Endothelial cell of umbilical vein (primary cell): ENCODE measurements at regions not wholly inside any gene's neighbourhood (a gene's known extent, or its start where the extent isn't known, plus 50 kb on each side); places are given as distances from the start of the nearest gene placed in this dataset.

Experiments
- BruUV-seq: library from RNA; stranded (reverse); fragments of 400-500 nt; replicated peaks from 2 replicates; lab custom pipeline; 2021; lab: Mats Ljungman, UMichigan
- CTCF ChIA-PET: fragments of 300-600, 350-600 bp; sonication (Branson Sonifier 250); formaldehyde crosslinking; loops from one replicate; lab custom pipeline; 2021; ENCODE audit warnings: antibody characterized with exemption, inconsistent platforms; lab: Charles Lee
- POLR2A ChIA-PET: fragments of 300-600, 350-600 bp; sonication (Branson Sonifier 250); formaldehyde crosslinking; loops from one replicate; lab custom pipeline; 2021; ENCODE audit warnings: antibody characterized with exemption, inconsistent platforms; lab: Charles Lee
- DNase-seq: peaks from one replicate; pipeline ENCODE4 v3.0.0-alpha.2; 2011; ENCODE audit warnings: low read depth, low spot score
- FAIRE-seq: peaks from 2 replicates; lab custom pipeline; 2011; peaks lifted over from hg19 to GRCh38; lab: Jason Lieb, UNC
- H2AFZ ChIP-seq: 2 replicates; pipeline ENCODE4 v1.6.0; 2012; ENCODE audit warnings: low read depth, low read length, control low read depth, inconsistent platforms
- H3K27ac ChIP-seq: 2 replicates; pipeline ENCODE4 v1.5.1; 2011; ENCODE audit warnings: low read depth, mild to moderate bottlenecking, control low read depth, low read length, moderate library complexity; ENCODE audit not compliant: insufficient read depth
- H3K27me3 ChIP-seq, 2 experiments: 2 replicates each; pipeline versions ENCODE4 v1.6.0 to v1.6.1; 2011; ENCODE audit warnings: low read length in 2 of 2, mixed read lengths in 1 of 2; ENCODE audit not compliant: control insufficient read depth in 2 of 2, insufficient read depth in 2 of 2
- H3K36me3 ChIP-seq, 2 experiments: 2 replicates in 1 of 2; 3 replicates in 1 of 2; pipeline ENCODE4 v1.5.1; 2011; ENCODE audit warnings: low read length in 2 of 2, mild to moderate bottlenecking in 1 of 2, moderate library complexity in 1 of 2; ENCODE audit not compliant: control insufficient read depth in 2 of 2, insufficient read depth in 2 of 2; ENCODE audit errors: extremely low read depth in 1 of 2
- H3K4me1 ChIP-seq: 3 replicates; pipeline ENCODE4 v1.5.1; 2011; ENCODE audit warnings: mild to moderate bottlenecking, low read length; ENCODE audit not compliant: control insufficient read depth, insufficient read depth; ENCODE audit errors: extremely low read depth
- H3K4me2 ChIP-seq: 2 replicates; pipeline ENCODE4 v1.6.1; 2011; ENCODE audit warnings: low read length, control low read depth, mixed read lengths; ENCODE audit not compliant: insufficient read depth
- H3K4me3 ChIP-seq, 3 experiments: fragments of 200-600 bp in 1 of 3; sonication (generic), shearing (Covaris generic) in 1 of 3; replicated peaks in 1 of 3; 2 replicates each; pipeline ENCODE4 v1.5.1; 2011 to 2016; ENCODE audit warnings: control low read depth in 3 of 3, low read length in 3 of 3, mild to moderate bottlenecking in 2 of 3, inconsistent platforms in 1 of 3, low read depth in 1 of 3, moderate library complexity in 1 of 3; ENCODE audit not compliant: insufficient read depth in 1 of 3
- H3K79me2 ChIP-seq: 2 replicates; pipeline ENCODE4 v1.6.0; 2012; ENCODE audit warnings: low read length, inconsistent platforms; ENCODE audit not compliant: control insufficient read depth, insufficient read depth
- H3K9ac ChIP-seq: replicated peaks from 2 replicates; pipeline ENCODE3; 2011; ENCODE audit warnings: low read length, control low read depth; ENCODE audit not compliant: insufficient read depth; ENCODE audit errors: extremely low read depth
- H3K9me1 ChIP-seq: replicated peaks from 3 replicates; pipeline ENCODE4 v1.6.0; 2011; ENCODE audit warnings: mild to moderate bottlenecking, low read length; ENCODE audit not compliant: control insufficient read depth, insufficient read depth; ENCODE audit errors: extremely low read depth
- H3K9me3 ChIP-seq: replicated peaks from 2 replicates; pipeline ENCODE4 v1.5.1; 2012; ENCODE audit warnings: low read length, inconsistent platforms; ENCODE audit not compliant: control insufficient read depth, insufficient read depth
- H4K20me1 ChIP-seq: replicated peaks from 2 replicates; pipeline ENCODE3; 2011; ENCODE audit warnings: mild to moderate bottlenecking, low read length; ENCODE audit not compliant: control insufficient read depth, insufficient read depth; ENCODE audit errors: extremely low read depth
- CTCF ChIP-seq, 2 donors: IDR thresholded peaks; 1 replicate in 1 of 2; 2 replicates in 1 of 2; pipeline ENCODE4 v1.5.1; 2011; ENCODE audit warnings: low read length in 2 of 2, mild to moderate bottlenecking in 2 of 2, moderate library complexity in 2 of 2, control low read depth in 1 of 2, inconsistent platforms in 1 of 2, low read depth in 1 of 2; ENCODE audit not compliant: insufficient read depth in 1 of 2; ENCODE audit errors: extremely low read depth in 1 of 2
- EZH2 ChIP-seq: IDR thresholded peaks from 2 replicates; pipeline ENCODE4 v1.6.1; 2012; ENCODE audit warnings: borderline replicate concordance, low read depth, mild to moderate bottlenecking, moderate library complexity, low read length, inconsistent platforms; ENCODE audit not compliant: severe bottlenecking
- FOS ChIP-seq: IDR thresholded peaks from 2 replicates; pipeline ENCODE4 v1.6.1; 2011; ENCODE audit warnings: mild to moderate bottlenecking, low read length, moderate library complexity, borderline replicate concordance; ENCODE audit not compliant: insufficient read depth
- GATA2 ChIP-seq: IDR thresholded peaks from 2 replicates; pipeline ENCODE4 v1.7.0; 2011; ENCODE audit warnings: low read depth, mild to moderate bottlenecking, moderate library complexity, mixed read lengths, low read length; ENCODE audit not compliant: insufficient read length, insufficient read depth
- JUN ChIP-seq: IDR thresholded peaks from 2 replicates; pipeline ENCODE4 v1.6.1; 2011; ENCODE audit warnings: borderline replicate concordance, low read depth; ENCODE audit not compliant: insufficient read length, insufficient read depth
- MAX ChIP-seq: IDR thresholded peaks from 2 replicates; pipeline ENCODE4 v1.6.1; 2011; ENCODE audit not compliant: insufficient read depth, insufficient read length
- MYC ChIP-seq: IDR thresholded peaks from one replicate; pipeline ENCODE4 v1.6.1; 2011; ENCODE audit warnings: mild to moderate bottlenecking, low read depth, low read length
- POLR2A ChIP-seq: IDR thresholded peaks from 2 replicates; pipeline ENCODE4 v1.6.1; 2012; ENCODE audit warnings: low read depth, mild to moderate bottlenecking, control low read depth, low read length
- POLR2AphosphoS5 ChIP-seq: IDR thresholded peaks from 2 replicates; pipeline ENCODE4 v1.6.1; 2012; ENCODE audit warnings: low read depth, mild to moderate bottlenecking, control low read depth, low read length, moderate library complexity; ENCODE audit not compliant: insufficient read depth
- dilution Hi-C: fragments of 300-500 bp; cut with MboI; formaldehyde crosslinking; loops from one replicate; pipeline ENCODE4 v1.15.0; 2019; ENCODE audit warnings: low sequenced_read_pairs; ENCODE audit not compliant: extremely low pct_ligation_motif_present
- intact Hi-C: fragments of 100-400 bp; cut with micrococcal nuclease; formaldehyde crosslinking; loops from one replicate; pipeline ENCODE4 v1.10.0; 2022

- no peak overlapping the region for H3K4me2 ChIP-seq
- CTCF ChIA-PET = no interaction called here
- no peaks in the 10 kb centered on the region for H4K20me1 ChIP-seq
- no peaks in the 10 kb centered on the region for H3K9me3 ChIP-seq
- no peak for TF ChIP-seq MAX
- no peak for TF ChIP-seq MYC
- no peak for TF ChIP-seq EZH2
- no peak for TF ChIP-seq CTCF (IDR thresholded peaks at IDR 0.05; ENCODE audit: extremely low read depth in 1 of 2, insufficient read depth in 1 of 2, low read depth in 1 of 2, low read length in 2 of 2)
- no peak for TF ChIP-seq GATA2
- TF ChIP-seq JUN = no peak
- no peak for TF ChIP-seq POLR2A
- TF ChIP-seq FOS = no peak
- TF ChIP-seq POLR2AphosphoS5 = no peak
- no peak for DNase-seq
- no peak for FAIRE-seq
- no peaks in the 10 kb centered on the region for H3K4me1 ChIP-seq
- H2AFZ ChIP-seq = no peak overlapping the region
- no peaks in the 10 kb centered on the region for H3K79me2 ChIP-seq
- H3K36me3 ChIP-seq = no peaks in the 10 kb centered on the region
- intact Hi-C loops = no loop called here
- dilution Hi-C loops = no loop called here
- H3K9me1 ChIP-seq = no peaks in the 10 kb centered on the region
- H3K27me3 ChIP-seq = no peaks in the 10 kb centered on the region
- H3K9ac ChIP-seq = no peak overlapping the region
- no TSS peak for BruUV-seq
- POLR2A ChIA-PET = no interaction called here
- no peak overlapping the region for H3K27ac ChIP-seq
- H3K4me3 ChIP-seq = no peak overlapping the region
Observed at GRCh38 chr3:18018491-18019160, 276.2 kb upstream of the TBC1D5 start.
